ENCODE measurements at regions not wholly inside any gene's neighbourhood (a gene's known extent, or its start where the extent isn't known, plus 50 kb on each side); places are given as distances from the start of the nearest gene placed in this dataset.

- Mint-ChIP-seq H3K4me3 (no peak overlapping the region), H3K27me3 (peaks cover 6% of the 10 kb centered on the region), H3K36me3 (no peaks in the 10 kb centered on the region), H3K9me3 (peaks cover 4% of the 10 kb centered on the region), H3K4me1 (no peaks in the 10 kb centered on the region), H3K27ac (no peak overlapping the region)
- DNase-seq, result no peak
These were observed 326.7 kb downstream of the RBM26 start for GRCh38 chr13:79079351-79079839.

- Mint-ChIP-seq H3K4me1 (no peaks in the 10 kb centered on the region), H3K27ac (no peak overlapping the region), H3K9me3 (peaks cover 6% of the 10 kb centered on the region), H3K36me3 (no peaks in the 10 kb centered on the region), H3K4me3 (no peak overlapping the region), H3K27me3 (peaks cover 18% of the 10 kb centered on the region)
- no peak for DNase-seq
These were observed 330.4 kb downstream of the RBM26 start for GRCh38 chr13:79075703-79076102.

- no peak overlapping the region for H3K4me3 Mint-ChIP-seq
- no peaks in the 10 kb centered on the region for H3K36me3 Mint-ChIP-seq
- no peak for DNase-seq
- H3K27me3 Mint-ChIP-seq, result peaks cover 26% of the 10 kb centered on the region
- no peaks in the 10 kb centered on the region for H3K4me1 Mint-ChIP-seq
- H3K9me3 Mint-ChIP-seq, result peaks cover 2% of the 10 kb centered on the region
- no peak overlapping the region for H3K27ac Mint-ChIP-seq
These were observed 335.6 kb downstream of the RBM26 start for GRCh38 chr13:79070343-79070974.

GRCh38 chr13:79062291-79062690 lies 343.8 kb downstream of the RBM26 start:
- no peaks in the 10 kb centered on the region for H3K36me3 Mint-ChIP-seq
- no peak overlapping the region for H3K4me3 Mint-ChIP-seq
- no peak for DNase-seq
- H3K27me3 Mint-ChIP-seq, result peaks cover 20% of the 10 kb centered on the region
- no peaks in the 10 kb centered on the region for H3K9me3 Mint-ChIP-seq
- H3K4me1 Mint-ChIP-seq, result no peaks in the 10 kb centered on the region
- H3K27ac Mint-ChIP-seq, result no peak overlapping the region

- no peak overlapping the region for H3K27ac Mint-ChIP-seq
- H3K27me3 Mint-ChIP-seq, result peaks cover 13% of the 10 kb centered on the region
- no peaks in the 10 kb centered on the region for H3K9me3 Mint-ChIP-seq
- H3K4me1 Mint-ChIP-seq, result no peaks in the 10 kb centered on the region
- H3K36me3 Mint-ChIP-seq, result no peaks in the 10 kb centered on the region
- no peak overlapping the region for H3K4me3 Mint-ChIP-seq
- DNase-seq, result no peak
These were observed 345.8 kb downstream of the RBM26 start for GRCh38 chr13:79060216-79060615.

- Mint-ChIP-seq H3K36me3 (no peaks in the 10 kb centered on the region), H3K27ac (no peak overlapping the region), H3K9me3 (no peaks in the 10 kb centered on the region), H3K27me3 (no peaks in the 10 kb centered on the region), H3K4me3 (no peak overlapping the region), H3K4me1 (no peaks in the 10 kb centered on the region)
- no peak for DNase-seq
These were observed 349.3 kb downstream of the RBM26 start for GRCh38 chr13:79056706-79057105.

GRCh38 chr13:79051472-79051871 lies 354.6 kb downstream of the RBM26 start:
- H3K4me1 Mint-ChIP-seq, result no peaks in the 10 kb centered on the region
- no peak overlapping the region for H3K27ac Mint-ChIP-seq
- H3K9me3 Mint-ChIP-seq, result no peaks in the 10 kb centered on the region
- H3K36me3 Mint-ChIP-seq, result no peaks in the 10 kb centered on the region
- DNase-seq, result no peak
- no peak overlapping the region for H3K4me3 Mint-ChIP-seq
- peaks cover 3% of the 10 kb centered on the region for H3K27me3 Mint-ChIP-seq

- H3K9me3 Mint-ChIP-seq, result no peaks in the 10 kb centered on the region
- no peak for DNase-seq
- H3K4me1 Mint-ChIP-seq, result no peaks in the 10 kb centered on the region
- peaks cover 9% of the 10 kb centered on the region for H3K27me3 Mint-ChIP-seq
- no peak overlapping the region for H3K27ac Mint-ChIP-seq
- no peaks in the 10 kb centered on the region for H3K36me3 Mint-ChIP-seq
- H3K4me3 Mint-ChIP-seq, result no peak overlapping the region
These were observed 361.6 kb downstream of the RBM26 start for GRCh38 chr13:79044415-79044814.

- no peaks in the 10 kb centered on the region for H3K36me3 Mint-ChIP-seq
- H3K4me1 Mint-ChIP-seq, result no peaks in the 10 kb centered on the region
- peaks cover 9% of the 10 kb centered on the region for H3K27me3 Mint-ChIP-seq
- no peak for DNase-seq
- H3K9me3 Mint-ChIP-seq, result no peaks in the 10 kb centered on the region
- H3K4me3 Mint-ChIP-seq, result no peak overlapping the region
- no peak overlapping the region for H3K27ac Mint-ChIP-seq
These were observed 362.8 kb downstream of the RBM26 start for GRCh38 chr13:79043208-79043607.

- Mint-ChIP-seq H3K36me3 (no peaks in the 10 kb centered on the region), H3K27ac (no peak overlapping the region), H3K4me1 (no peaks in the 10 kb centered on the region), H3K4me3 (no peak overlapping the region), H3K9me3 (no peaks in the 10 kb centered on the region), H3K27me3 (peaks cover 6% of the 10 kb centered on the region)
- DNase-seq, result no peak
These were observed 368.9 kb downstream of the RBM26 start for GRCh38 chr13:79037197-79037596.

GRCh38 chr13:79034341-79034740 lies 371.7 kb downstream of the RBM26 start:
- no peak for DNase-seq
- H3K36me3 Mint-ChIP-seq, result no peaks in the 10 kb centered on the region
- no peaks in the 10 kb centered on the region for H3K9me3 Mint-ChIP-seq
- peaks cover 9% of the 10 kb centered on the region for H3K27me3 Mint-ChIP-seq
- H3K27ac Mint-ChIP-seq, result no peak overlapping the region
- H3K4me1 Mint-ChIP-seq, result no peaks in the 10 kb centered on the region
- H3K4me3 Mint-ChIP-seq, result no peak overlapping the region

GRCh38 chr13:79030513-79030912 lies 371.6 kb upstream of the OBI1 start:
- H3K4me1 Mint-ChIP-seq, result no peaks in the 10 kb centered on the region
- no peak for DNase-seq
- no peaks in the 10 kb centered on the region for H3K9me3 Mint-ChIP-seq
- no peaks in the 10 kb centered on the region for H3K36me3 Mint-ChIP-seq
- no peak overlapping the region for H3K27ac Mint-ChIP-seq
- H3K4me3 Mint-ChIP-seq, result no peak overlapping the region
- peaks cover 4% of the 10 kb centered on the region for H3K27me3 Mint-ChIP-seq

GRCh38 chr13:79018166-79018565 lies 359.2 kb upstream of the OBI1 start:
- peaks cover 6% of the 10 kb centered on the region for H3K9me3 Mint-ChIP-seq
- no peak for DNase-seq
- no peaks in the 10 kb centered on the region for H3K36me3 Mint-ChIP-seq
- H3K4me3 Mint-ChIP-seq, result no peak overlapping the region
- H3K27me3 Mint-ChIP-seq, result peaks cover 9% of the 10 kb centered on the region
- H3K27ac Mint-ChIP-seq, result no peak overlapping the region
- no peaks in the 10 kb centered on the region for H3K4me1 Mint-ChIP-seq

GRCh38 chr13:79011179-79011578 lies 352.2 kb upstream of the OBI1 start:
- peaks cover 4% of the 10 kb centered on the region for H3K27me3 Mint-ChIP-seq
- no peaks in the 10 kb centered on the region for H3K4me1 Mint-ChIP-seq
- no peak overlapping the region for H3K4me3 Mint-ChIP-seq
- peaks cover 6% of the 10 kb centered on the region for H3K9me3 Mint-ChIP-seq
- DNase-seq, result no peak
- no peaks in the 10 kb centered on the region for H3K36me3 Mint-ChIP-seq
- no peak overlapping the region for H3K27ac Mint-ChIP-seq

- DNase-seq, result no peak
- Mint-ChIP-seq H3K27ac (no peak overlapping the region), H3K4me1 (no peaks in the 10 kb centered on the region), H3K4me3 (no peak overlapping the region), H3K9me3 (no peaks in the 10 kb centered on the region), H3K27me3 (peaks cover 8% of the 10 kb centered on the region), H3K36me3 (no peaks in the 10 kb centered on the region)
These were observed 345.3 kb upstream of the OBI1 start for GRCh38 chr13:79003989-79004898.

GRCh38 chr13:78999494-78999893 lies 340.5 kb upstream of the OBI1 start:
- DNase-seq, result no peak
- Mint-ChIP-seq H3K27me3 (peaks cover 9% of the 10 kb centered on the region), H3K36me3 (no peaks in the 10 kb centered on the region), H3K9me3 (no peaks in the 10 kb centered on the region), H3K27ac (no peak overlapping the region), H3K4me3 (no peak overlapping the region), H3K4me1 (no peaks in the 10 kb centered on the region)
